OCI-LY3 (cell line): ENCODE measurements at regions not wholly inside any gene's neighbourhood (a gene's known extent, or its start where the extent isn't known, plus 50 kb on each side); places are given as distances from the start of the nearest gene placed in this dataset.

Experiments
- H2AFZ ChIP-seq: fragments of 200-600, 300-600 bp; shearing (Covaris generic); 2 replicates; pipeline ENCODE4 v1.6.0; 2014; ENCODE audit warnings: antibody characterized with exemption, low read depth, low read length
- H3K27ac ChIP-seq: fragments of 200-600, 300-600 bp; sonication (generic); 2 replicates; pipeline ENCODE4 v1.5.1; 2014; ENCODE audit warnings: mild to moderate bottlenecking, low read length, moderate library complexity, mixed read lengths
- H3K27me3 ChIP-seq: fragments of 200-600, 300-600 bp; sonication (generic); 2 replicates; pipeline ENCODE4 v1.6.1; 2014; ENCODE audit warnings: low read depth, low read length, mixed read lengths
- H3K36me3 ChIP-seq: fragments of 200-600, 300-600 bp; sonication (generic); replicated peaks from 2 replicates; pipeline ENCODE3; 2014; ENCODE audit warnings: low read depth, low read length, mixed read lengths
- H3K4me1 ChIP-seq: fragments of 300-600, 200-600 bp; sonication (generic); 2 replicates; pipeline ENCODE4 v1.6.1; 2014; ENCODE audit warnings: low read length, mixed read lengths
- H3K4me2 ChIP-seq: fragments of 200-600, 300-600 bp; sonication (generic); 2 replicates; pipeline ENCODE4 v1.6.1; 2014; ENCODE audit warnings: low read length, mixed read lengths
- H3K4me3 ChIP-seq: fragments of 300-600, 200-600 bp; sonication (generic); 2 replicates; pipeline ENCODE4 v1.5.1; 2014; ENCODE audit warnings: antibody characterized with exemption, mild to moderate bottlenecking, low read length, moderate library complexity
- H3K79me2 ChIP-seq: fragments of 300-600, 200-600 bp; shearing (Covaris generic); 2 replicates; pipeline ENCODE4 v1.6.1; 2014; ENCODE audit warnings: mild to moderate bottlenecking, low read length, mixed read lengths
- H3K9ac ChIP-seq: fragments of 300-600, 200-600 bp; shearing (Covaris generic); 2 replicates; pipeline ENCODE4 v1.6.0; 2014; ENCODE audit warnings: mild to moderate bottlenecking, low read length, moderate library complexity
- H3K9me3 ChIP-seq: fragments of 200-600, 300-600 bp; shearing (Covaris generic); 2 replicates; pipeline ENCODE4 v1.6.1; 2014; ENCODE audit warnings: low read length, mixed read lengths; ENCODE audit not compliant: insufficient read depth
- H4K20me1 ChIP-seq: fragments of 200-600, 300-600 bp; sonication (generic); 2 replicates; pipeline ENCODE4 v1.6.1; 2016; ENCODE audit warnings: low read length, mixed read lengths; ENCODE audit not compliant: insufficient read depth
- CTCF ChIP-seq: fragments of 200-600, 300-600 bp; sonication (generic); IDR thresholded peaks from 2 replicates; pipeline ENCODE4 v1.5.1; 2014; ENCODE audit warnings: antibody characterized with exemption, low read length, low read depth
- EZH2phosphoT487 ChIP-seq: fragments of 200-600 bp; shearing (Covaris generic); IDR thresholded peaks from 2 replicates; pipeline ENCODE4 v1.6.1; 2018; ENCODE audit warnings: antibody characterized with exemption, mixed run types, low read depth

GRCh38 chr1:88453295-88453694 is 230.8 kb upstream of the PKN2 start:
- Histone ChIP-seq H3K27ac (no peak overlapping the region), H3K9me3 (no peaks in the 10 kb centered on the region), H3K4me1 (peaks cover 12% of the 10 kb centered on the region), H3K4me3 (no peak overlapping the region), H3K36me3 (no peaks in the 10 kb centered on the region), H3K4me2 (no peak overlapping the region), H2AFZ (no peak overlapping the region), H3K79me2 (no peaks in the 10 kb centered on the region), H3K27me3 (no peaks in the 10 kb centered on the region), H4K20me1 (no peaks in the 10 kb centered on the region), H3K9ac (no peak overlapping the region)
- no peak for TF ChIP-seq EZH2phosphoT487
- no peak for TF ChIP-seq CTCF

GRCh38 chr1:88454781-88455180 is 229.3 kb upstream of the PKN2 start:
- Histone ChIP-seq H3K27me3 (no peaks in the 10 kb centered on the region), H3K79me2 (no peaks in the 10 kb centered on the region), H3K9ac (no peak overlapping the region), H3K9me3 (no peaks in the 10 kb centered on the region), H3K4me2 (no peak overlapping the region), H4K20me1 (no peaks in the 10 kb centered on the region), H3K27ac (no peak overlapping the region), H3K4me3 (no peak overlapping the region), H2AFZ (no peak overlapping the region), H3K4me1 (peaks cover 12% of the 10 kb centered on the region), H3K36me3 (no peaks in the 10 kb centered on the region)
- TF ChIP-seq CTCF (no peak), EZH2phosphoT487 (no peak)

GRCh38 chr1:88455621-88456256 is 228.3 kb upstream of the PKN2 start:
- no peaks in the 10 kb centered on the region for H3K9me3 ChIP-seq
- H3K79me2 ChIP-seq = no peaks in the 10 kb centered on the region
- H3K4me3 ChIP-seq = peak overlapping the region; percentile 24; the same call in 1 of the 2 replicates
- H3K9ac ChIP-seq = no peak overlapping the region
- no peaks in the 10 kb centered on the region for H4K20me1 ChIP-seq
- no peak overlapping the region for H2AFZ ChIP-seq
- no peak overlapping the region for H3K27ac ChIP-seq
- H3K4me1 ChIP-seq = peaks cover 12% of the 10 kb centered on the region
- TF ChIP-seq CTCF (no peak), EZH2phosphoT487 (no peak)
- peak overlapping the region; percentile 49 for H3K4me2 ChIP-seq
- H3K36me3 ChIP-seq = no peaks in the 10 kb centered on the region
- H3K27me3 ChIP-seq = no peaks in the 10 kb centered on the region

- H3K9me3 ChIP-seq = no peaks in the 10 kb centered on the region
- no peak overlapping the region for H2AFZ ChIP-seq
- no peak overlapping the region for H3K4me2 ChIP-seq
- H3K27ac ChIP-seq = no peak overlapping the region
- no peak overlapping the region for H3K9ac ChIP-seq
- no peaks in the 10 kb centered on the region for H3K79me2 ChIP-seq
- H3K4me3 ChIP-seq = no peak overlapping the region
- TF ChIP-seq CTCF = no peak
- no peak for TF ChIP-seq EZH2phosphoT487
- H4K20me1 ChIP-seq = no peaks in the 10 kb centered on the region
- no peaks in the 10 kb centered on the region for H3K27me3 ChIP-seq
- H3K36me3 ChIP-seq = no peaks in the 10 kb centered on the region
- peaks cover 12% of the 10 kb centered on the region for H3K4me1 ChIP-seq
Measured at GRCh38 chr1:88457197-88457596, 226.9 kb upstream of the PKN2 start.
